ENCODE measurements at regions not wholly inside any gene's neighbourhood (a gene's known extent, or its start where the extent isn't known, plus 50 kb on each side); places are given as distances from the start of the nearest gene placed in this dataset.

- POLR2A ChIA-PET: no interaction called here
Observed at GRCh38 chr22:34236527-34236926, 316.3 kb upstream of the LARGE1 start.

More at GRCh38 chr22:34236527-34236926, 316.3 kb upstream of the LARGE1 start:
- Histone ChIP-seq H2AFZ (ENCODE audit: low read depth, low read length) (no peak overlapping the region), H3K4me3 (replicated peaks in 1 of 3; ENCODE audit: insufficient read depth in 1 of 3, low read depth in 1 of 3, low read length in 3 of 3) (no peak overlapping the region), H3K4me2 (ENCODE audit: insufficient read depth, low read length) (no peak overlapping the region), H3K36me3 (ENCODE audit: control insufficient read depth in 2 of 2, extremely low read depth in 1 of 2, insufficient read depth in 2 of 2, low read length in 2 of 2) (no peaks in the 10 kb centered on the region), H3K27ac (ENCODE audit: insufficient read depth, low read depth, low read length) (no peak overlapping the region), H3K9me3 (replicated peaks; ENCODE audit: control insufficient read depth, insufficient read depth, low read length) (peaks cover 4% of the 10 kb centered on the region), H3K9me1 (replicated peaks; ENCODE audit: control insufficient read depth, extremely low read depth, insufficient read depth, low read length) (no peaks in the 10 kb centered on the region), H3K4me1 (ENCODE audit: control insufficient read depth, extremely low read depth, insufficient read depth, low read length) (no peaks in the 10 kb centered on the region), H4K20me1 (replicated peaks; ENCODE audit: control insufficient read depth, extremely low read depth, insufficient read depth, low read length) (no peaks in the 10 kb centered on the region), H3K27me3 (ENCODE audit: control insufficient read depth in 2 of 2, insufficient read depth in 2 of 2, low read length in 2 of 2) (no peaks in the 10 kb centered on the region), H3K9ac (replicated peaks; ENCODE audit: extremely low read depth, insufficient read depth, low read length) (no peak overlapping the region), H3K79me2 (ENCODE audit: control insufficient read depth, insufficient read depth, low read length) (no peaks in the 10 kb centered on the region)
- dilution Hi-C loops (cut with MboI; ENCODE audit: extremely low pct_ligation_motif_present, low sequenced_read_pairs) (no loop called here), intact Hi-C loops (cut with micrococcal nuclease) (no loop called here)
- BruUV-seq (replicated peaks): no TSS peak
- CTCF ChIA-PET: no interaction called here
- TF ChIP-seq JUN (IDR thresholded peaks at IDR 0.05; ENCODE audit: borderline replicate concordance, insufficient read depth, insufficient read length, low read depth): no peak
- TF ChIP-seq MAX (IDR thresholded peaks at IDR 0.05; ENCODE audit: insufficient read depth, insufficient read length): no peak
- no peak for TF ChIP-seq POLR2A (IDR thresholded peaks at IDR 0.05; ENCODE audit: low read depth, low read length)
- no peak for TF ChIP-seq MYC (IDR thresholded peaks at IDR 0.05; ENCODE audit: low read depth, low read length)
- TF ChIP-seq GATA2 (IDR thresholded peaks at IDR 0.05; ENCODE audit: insufficient read depth, insufficient read length, low read depth, low read length): no peak
- TF ChIP-seq FOS (IDR thresholded peaks at IDR 0.05; ENCODE audit: borderline replicate concordance, insufficient read depth, low read length): no peak
- no peak for TF ChIP-seq EZH2 (IDR thresholded peaks at IDR 0.05; ENCODE audit: borderline replicate concordance, low read depth, low read length, severe bottlenecking)
- TF ChIP-seq, protein P1, sequence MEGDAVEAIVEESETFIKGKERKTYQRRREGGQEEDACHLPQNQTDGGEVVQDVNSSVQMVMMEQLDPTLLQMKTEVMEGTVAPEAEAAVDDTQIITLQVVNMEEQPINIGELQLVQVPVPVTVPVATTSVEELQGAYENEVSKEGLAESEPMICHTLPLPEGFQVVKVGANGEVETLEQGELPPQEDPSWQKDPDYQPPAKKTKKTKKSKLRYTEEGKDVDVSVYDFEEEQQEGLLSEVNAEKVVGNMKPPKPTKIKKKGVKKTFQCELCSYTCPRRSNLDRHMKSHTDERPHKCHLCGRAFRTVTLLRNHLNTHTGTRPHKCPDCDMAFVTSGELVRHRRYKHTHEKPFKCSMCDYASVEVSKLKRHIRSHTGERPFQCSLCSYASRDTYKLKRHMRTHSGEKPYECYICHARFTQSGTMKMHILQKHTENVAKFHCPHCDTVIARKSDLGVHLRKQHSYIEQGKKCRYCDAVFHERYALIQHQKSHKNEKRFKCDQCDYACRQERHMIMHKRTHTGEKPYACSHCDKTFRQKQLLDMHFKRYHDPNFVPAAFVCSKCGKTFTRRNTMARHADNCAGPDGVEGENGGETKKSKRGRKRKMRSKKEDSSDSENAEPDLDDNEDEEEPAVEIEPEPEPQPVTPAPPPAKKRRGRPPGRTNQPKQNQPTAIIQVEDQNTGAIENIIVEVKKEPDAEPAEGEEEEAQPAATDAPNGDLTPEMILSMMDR (IDR thresholded peaks at IDR 0.05; ENCODE audit: extremely low read depth in 1 of 2, insufficient read depth in 1 of 2, low read depth in 1 of 2, low read length in 2 of 2): no peak
- no peak for TF ChIP-seq POLR2AphosphoS5 (IDR thresholded peaks at IDR 0.05; ENCODE audit: insufficient read depth, low read depth, low read length)
- no peak for FAIRE-seq
- DNase-seq (ENCODE audit: low read depth, low spot score): no peak

Measured in endothelial cell of umbilical vein (primary cell).